ENCODE measurements at regions not wholly inside any gene's neighbourhood (a gene's known extent, or its start where the extent isn't known, plus 50 kb on each side); places are given as distances from the start of the nearest gene placed in this dataset.

GRCh38 chr9:8262625-8263622 is 463.3 kb upstream of the DMAC1 start:
- no peak for DNase-seq

- no peak for DNase-seq
Measured at GRCh38 chr9:8261737-8262136, 462.2 kb upstream of the DMAC1 start.

- no peak for DNase-seq
Measured at GRCh38 chr9:8259028-8259427, 459.4 kb upstream of the DMAC1 start.

- no peak for DNase-seq
Measured at GRCh38 chr9:8256880-8257279, 457.3 kb upstream of the DMAC1 start.

GRCh38 chr9:8255850-8256249 is 456.3 kb upstream of the DMAC1 start:
- DNase-seq, result no peak

- no peak for DNase-seq
Measured at GRCh38 chr9:8254541-8254940, 455.0 kb upstream of the DMAC1 start.

- DNase-seq, result no peak
Measured at GRCh38 chr9:8252445-8252844, 452.9 kb upstream of the DMAC1 start.

GRCh38 chr9:8251566-8251965 is 452.0 kb upstream of the DMAC1 start:
- DNase-seq, result no peak

GRCh38 chr9:8244505-8245092 is 445.0 kb upstream of the DMAC1 start:
- no peak for DNase-seq

- DNase-seq, result no peak
Measured at GRCh38 chr9:8241201-8241600, 441.6 kb upstream of the DMAC1 start.

- DNase-seq, result no peak
Measured at GRCh38 chr9:8237096-8237495, 437.5 kb upstream of the DMAC1 start.

GRCh38 chr9:8235489-8235888 is 435.9 kb upstream of the DMAC1 start:
- no peak for DNase-seq

- peak; percentile 16 for DNase-seq
Measured at GRCh38 chr9:8234316-8234715, 434.7 kb upstream of the DMAC1 start.

- DNase-seq, result no peak
Measured at GRCh38 chr9:8232726-8233125, 433.1 kb upstream of the DMAC1 start.

GRCh38 chr9:8229226-8229625 is 429.6 kb upstream of the DMAC1 start:
- no peak for DNase-seq

GRCh38 chr9:8224381-8224801 is 424.8 kb upstream of the DMAC1 start:
- no peak for DNase-seq

GRCh38 chr9:8223861-8224260 is 424.3 kb upstream of the DMAC1 start:
- no peak for DNase-seq

GRCh38 chr9:8221462-8221861 is 421.9 kb upstream of the DMAC1 start:
- DNase-seq, result no peak

- no peak for DNase-seq
Measured at GRCh38 chr9:8208465-8208864, 408.9 kb upstream of the DMAC1 start.

- DNase-seq, result no peak
Measured at GRCh38 chr9:8207596-8207995, 408.0 kb upstream of the DMAC1 start.

GRCh38 chr9:8206720-8207119 is 407.1 kb upstream of the DMAC1 start:
- no peak for DNase-seq

GRCh38 chr9:8205576-8205975 is 406.0 kb upstream of the DMAC1 start:
- DNase-seq, result no peak

- no peak for DNase-seq
Measured at GRCh38 chr9:8189881-8190280, 390.3 kb upstream of the DMAC1 start.

- peak; percentile 75 for DNase-seq
Measured at GRCh38 chr9:8188723-8189407, 389.3 kb upstream of the DMAC1 start.
